AG04450 (cell line): ENCODE measurements at regions not wholly inside any gene's neighbourhood (a gene's known extent, or its start where the extent isn't known, plus 50 kb on each side); places are given as distances from the start of the nearest gene placed in this dataset.
A peak's percentile ranks its signal among the peaks of the same experiment; 100 is the strongest.
"Not testable (repeated sequence)": the region's sequence is repeated elsewhere in the genome, so short reads cannot be mapped to it uniquely, and the experiment has no call there.

Experiments used
- CTCF ChIA-PET: fragments of 300-600, 350-600 bp; formaldehyde crosslinking; extraction: SDS; loops from one replicate; lab custom pipeline; 2022; ENCODE audit warnings: antibody characterized with exemption, inconsistent platforms; lab: Charles Lee
- POLR2A ChIA-PET: fragments of 350-600 bp; formaldehyde crosslinking; extraction: SDS; loops from one replicate; lab custom pipeline; 2021; ENCODE audit warnings: antibody characterized with exemption, inconsistent platforms; lab: Yijun Ruan, JAX
- DNase-seq: peaks from one replicate; pipeline ENCODE4 v3.0.0-alpha.2; 2011; ENCODE audit warnings: low read depth, low spot score
- H3K27ac ChIP-seq: one replicate; pipeline ENCODE4 v1.5.1; 2012; ENCODE audit warnings: low read depth, low read length, control low read depth
- H3K27me3 ChIP-seq: one replicate; pipeline ENCODE4 v1.6.0; 2012; ENCODE audit warnings: low read length; ENCODE audit not compliant: control insufficient read depth, insufficient read depth
- H3K4me3 ChIP-seq: 2 replicates; pipeline ENCODE4 v1.5.1; 2011; ENCODE audit warnings: mild to moderate bottlenecking, low read depth, low read length, control low read depth
- H3K9me3 ChIP-seq: 2 replicates; pipeline ENCODE4 v1.5.1; 2012; ENCODE audit warnings: low read length; ENCODE audit not compliant: control insufficient read depth, insufficient read depth

- H3K4me3 ChIP-seq, H3K27ac ChIP-seq, POLR2A ChIA-PET, CTCF ChIA-PET, H3K9me3 ChIP-seq, H3K27me3 ChIP-seq, DNase-seq: not testable (repeated sequence)
These were observed 1692.0 kb downstream of the SPATA31A7 start for GRCh38 chr9:62881811-62882210.

GRCh38 chr9:62882717-62883116 is 1692.9 kb downstream of the SPATA31A7 start:
- H3K4me3 ChIP-seq, DNase-seq, H3K27ac ChIP-seq, H3K27me3 ChIP-seq, CTCF ChIA-PET, H3K9me3 ChIP-seq, POLR2A ChIA-PET: not testable (repeated sequence)

GRCh38 chr9:62896692-62897091 is 1706.9 kb downstream of the SPATA31A7 start:
- CTCF ChIA-PET, DNase-seq, POLR2A ChIA-PET, H3K4me3 ChIP-seq, H3K27ac ChIP-seq, H3K27me3 ChIP-seq, H3K9me3 ChIP-seq: not testable (repeated sequence)

- DNase-seq, H3K9me3 ChIP-seq, POLR2A ChIA-PET, H3K27ac ChIP-seq, H3K27me3 ChIP-seq, CTCF ChIA-PET: not testable (repeated sequence)
- H3K4me3 ChIP-seq: peak overlapping the region; percentile 50
These were observed 1707.8 kb downstream of the SPATA31A7 start for GRCh38 chr9:62897411-62898225.

GRCh38 chr9:62899666-62900065 is 1709.8 kb downstream of the SPATA31A7 start:
- DNase-seq, H3K4me3 ChIP-seq, POLR2A ChIA-PET, H3K27me3 ChIP-seq, H3K27ac ChIP-seq, H3K9me3 ChIP-seq, CTCF ChIA-PET: not testable (repeated sequence)

GRCh38 chr9:62904061-62904460 is 1714.2 kb downstream of the SPATA31A7 start:
- H3K27ac ChIP-seq, POLR2A ChIA-PET, DNase-seq, H3K27me3 ChIP-seq, H3K4me3 ChIP-seq, H3K9me3 ChIP-seq, CTCF ChIA-PET: not testable (repeated sequence)

GRCh38 chr9:62905722-62906121 is 1715.9 kb downstream of the SPATA31A7 start:
- POLR2A ChIA-PET, DNase-seq, H3K9me3 ChIP-seq, H3K27ac ChIP-seq, H3K27me3 ChIP-seq, CTCF ChIA-PET, H3K4me3 ChIP-seq: not testable (repeated sequence)

- POLR2A ChIA-PET, CTCF ChIA-PET, DNase-seq, H3K4me3 ChIP-seq, H3K27ac ChIP-seq, H3K27me3 ChIP-seq, H3K9me3 ChIP-seq: not testable (repeated sequence)
These were observed 1718.0 kb downstream of the SPATA31A7 start for GRCh38 chr9:62907866-62908265.

- POLR2A ChIA-PET, DNase-seq, H3K9me3 ChIP-seq, H3K27me3 ChIP-seq, CTCF ChIA-PET, H3K27ac ChIP-seq, H3K4me3 ChIP-seq: not testable (repeated sequence)
These were observed 1718.4 kb downstream of the SPATA31A7 start for GRCh38 chr9:62908271-62908670.

- H3K9me3 ChIP-seq, H3K4me3 ChIP-seq, DNase-seq, CTCF ChIA-PET, POLR2A ChIA-PET, H3K27ac ChIP-seq, H3K27me3 ChIP-seq: not testable (repeated sequence)
These were observed 1719.6 kb downstream of the SPATA31A7 start for GRCh38 chr9:62909447-62909846.

GRCh38 chr9:62912278-62912677 is 1722.4 kb downstream of the SPATA31A7 start:
- H3K9me3 ChIP-seq, POLR2A ChIA-PET, H3K27me3 ChIP-seq, H3K27ac ChIP-seq, CTCF ChIA-PET, H3K4me3 ChIP-seq, DNase-seq: not testable (repeated sequence)

GRCh38 chr9:62915168-62915567 is 1725.3 kb downstream of the SPATA31A7 start:
- H3K4me3 ChIP-seq, POLR2A ChIA-PET, CTCF ChIA-PET, H3K27me3 ChIP-seq, H3K27ac ChIP-seq, H3K9me3 ChIP-seq, DNase-seq: not testable (repeated sequence)
